Lung (tissue), 11 donors: ENCODE measurements at regions not wholly inside any gene's neighbourhood (a gene's known extent, or its start where the extent isn't known, plus 50 kb on each side); places are given as distances from the start of the nearest gene placed in this dataset.

Source experiments
- ATAC-seq: fragments of 200-7000 bp; cut with Tn5 transposase; one replicate; pipeline ENCODE4 v1.9.1; 2020; ENCODE audit warnings: moderate number of reproducible peaks; ENCODE audit not compliant: insufficient read depth, low FRiP score
- DNase-seq, 3 donors: peaks; one replicate each; pipeline ENCODE4 v3.0.0-alpha.2; 2013 to 2017
- H3K27ac ChIP-seq, 2 donors: one replicate each; pipeline ENCODE4 v1.5.1; 2013; ENCODE audit warnings: mild to moderate bottlenecking in 2 of 2, moderate library complexity in 2 of 2, control low read depth in 1 of 2, inconsistent platforms in 1 of 2, low read depth in 1 of 2, low read length in 1 of 2
- H3K27me3 ChIP-seq, 3 donors: one replicate each; pipeline ENCODE4 v1.5.1; 2013; ENCODE audit warnings: low read length in 2 of 3; ENCODE audit not compliant: control insufficient read depth in 3 of 3, insufficient read depth in 3 of 3
- H3K36me3 ChIP-seq, 4 donors: one replicate each; pipeline ENCODE4 v1.5.1; 2013; ENCODE audit warnings: low read length in 4 of 4, mild to moderate bottlenecking in 1 of 4, moderate library complexity in 1 of 4; ENCODE audit not compliant: control insufficient read depth in 4 of 4, insufficient read depth in 4 of 4
- H3K4me1 ChIP-seq, 5 donors: one replicate each; pipeline ENCODE4 v1.5.1; 2013; ENCODE audit warnings: low read length in 5 of 5, mild to moderate bottlenecking in 2 of 5, moderate library complexity in 1 of 5; ENCODE audit not compliant: control insufficient read depth in 5 of 5, insufficient read depth in 5 of 5
- H3K4me3 ChIP-seq: one replicate; pipeline ENCODE4 v1.5.1; 2013; ENCODE audit warnings: mild to moderate bottlenecking, control low read depth, moderate library complexity
- H3K9ac ChIP-seq, 2 donors: one replicate each; pipeline ENCODE4 v1.5.1; 2013; ENCODE audit warnings: low read length in 2 of 2, control low read depth in 1 of 2; ENCODE audit not compliant: insufficient read depth in 1 of 2
- H3K9me3 ChIP-seq, 4 donors: one replicate each; pipeline ENCODE4 v1.5.1; 2013; ENCODE audit warnings: low read length in 3 of 4, mild to moderate bottlenecking in 1 of 4, moderate library complexity in 1 of 4; ENCODE audit not compliant: control insufficient read depth in 4 of 4, insufficient read depth in 3 of 4
- CTCF ChIP-seq: IDR thresholded peaks from 2 replicates; pipeline ENCODE4 v1.5.1; 2012; ENCODE audit warnings: mild to moderate bottlenecking; ENCODE audit errors: control extremely low read depth, extremely low read depth
- WGBS, 2 donors: extraction: QIAGEN DNeasy Blood & Tissue Kit; methylation state at CpG; one replicate each; pipeline ENCODE4 v1.1.7; 2013; 5-methylcytosine and 5-hydroxymethylcytosine counted together
- donor health status: control.
- donor health status: control.
- donor health status: Bipolar disorder and iron deficiency.
- donor health status: healthy.
- donor health status: DM: yes; HTN: yes; CAD: no.

GRCh38 chr2:133711806-133712205 is 143.5 kb upstream of the NCKAP5 start:
- 83 to 90% methylated on average over 6 of the region's 6 CpGs for WGBS, 2 donors
- Histone ChIP-seq H3K36me3 (no peaks in the 10 kb centered on the region), H3K9me3 (peaks cover 0 to 5% (median 2%) of the 10 kb centered on the region in 4 donors), H3K27ac (no peak overlapping the region), H3K27me3 (no peaks in the 10 kb centered on the region), H3K4me1 (peaks cover 0 to 2% (median 0%) of the 10 kb centered on the region in 5 donors), H3K9ac (no peak overlapping the region), H3K4me3 (no peak overlapping the region)
- DNase-seq (no peak), ATAC-seq (no peak)
- TF ChIP-seq CTCF = no peak

GRCh38 chr2:133712369-133712768 is 144.1 kb upstream of the NCKAP5 start:
- no peak for TF ChIP-seq CTCF
- Histone ChIP-seq H3K36me3 (no peaks in the 10 kb centered on the region), H3K9me3 (peaks cover 0 to 5% (median 2%) of the 10 kb centered on the region in 4 donors), H3K9ac (no peak overlapping the region), H3K27me3 (no peaks in the 10 kb centered on the region), H3K4me1 (peaks cover 0 to 4% (median 0%) of the 10 kb centered on the region in 5 donors), H3K27ac (no peak overlapping the region), H3K4me3 (no peak overlapping the region)
- DNase-seq = no peak
- ATAC-seq = no peak
- 91 to 93% methylated on average over 3 of the region's 3 CpGs for WGBS, 2 donors

- 84 to 92% methylated on average over 4 of the region's 4 CpGs for WGBS, 2 donors
- DNase-seq = no peak
These were observed 144.9 kb upstream of the NCKAP5 start for GRCh38 chr2:133713049-133713580.

More at GRCh38 chr2:133713049-133713580, 144.9 kb upstream of the NCKAP5 start:
- H3K36me3 ChIP-seq = no peaks in the 10 kb centered on the region
- H3K9me3 ChIP-seq = peaks cover 0 to 5% (median 2%) of the 10 kb centered on the region in 4 donors
- H3K27ac ChIP-seq = no peak overlapping the region
- H3K9ac ChIP-seq = no peak overlapping the region
- no peak for TF ChIP-seq CTCF
- ATAC-seq = no peak
- peaks cover 0 to 4% (median 0%) of the 10 kb centered on the region in 5 donors for H3K4me1 ChIP-seq
- H3K27me3 ChIP-seq = no peaks in the 10 kb centered on the region
- no peak overlapping the region for H3K4me3 ChIP-seq
